ENCODE measurements at regions not wholly inside any gene's neighbourhood (a gene's known extent, or its start where the extent isn't known, plus 50 kb on each side); places are given as distances from the start of the nearest gene placed in this dataset.

DNA sequence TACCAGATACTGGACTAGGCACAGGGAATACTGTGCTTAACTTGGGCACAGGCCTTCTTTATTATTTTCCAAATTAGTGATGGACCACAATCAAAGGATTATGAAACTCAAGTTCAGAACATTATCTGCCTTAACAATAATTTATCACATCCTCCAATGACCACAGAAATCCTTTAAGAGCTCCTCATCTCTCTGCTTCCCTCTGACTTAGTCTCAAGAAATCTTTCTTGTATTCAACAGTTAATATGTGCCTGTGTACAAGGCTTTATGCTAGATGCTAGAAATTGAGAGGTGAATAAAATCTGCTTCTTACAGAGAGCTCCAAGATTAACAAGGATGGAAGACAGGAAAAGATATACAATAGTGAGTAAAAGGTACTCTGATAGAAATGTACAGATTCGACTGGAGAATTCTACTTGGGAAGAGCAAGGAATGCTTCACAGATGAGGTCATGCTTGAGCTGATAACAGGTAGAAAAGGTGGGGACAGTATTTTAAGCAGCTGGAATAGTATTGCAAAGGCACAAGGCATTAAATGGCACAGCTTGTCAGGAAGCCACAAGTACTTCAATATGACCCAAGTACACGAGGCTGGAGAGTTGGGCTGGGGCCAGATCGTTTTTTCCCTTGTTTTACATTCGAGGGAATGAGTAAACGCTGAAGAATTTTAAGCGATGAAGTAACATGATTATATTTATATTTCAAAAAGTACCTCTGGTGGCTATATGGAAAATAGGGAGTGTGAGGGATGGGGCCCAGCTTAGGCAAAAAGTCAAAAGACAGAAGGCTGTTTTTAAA lies 55.1 kb upstream of the ARID2 start:
- no peak for DNase-seq

GRCh38 chr12:45675534-45675933 lies 54.0 kb upstream of the ARID2 start:
- DNase-seq: no peak

All from NCI-H1930 (cell line).